GM23248 (cell line): ENCODE measurements at regions not wholly inside any gene's neighbourhood (a gene's known extent, or its start where the extent isn't known, plus 50 kb on each side); places are given as distances from the start of the nearest gene placed in this dataset.

ENCODE experiments used
- EZH2 ChIP-seq: fragments of 200-600 bp; sonication (generic); IDR thresholded peaks from 2 replicates; pipeline ENCODE4 v1.6.1; 2018; ENCODE audit warnings: antibody characterized with exemption, mild to moderate bottlenecking; ENCODE audit not compliant: insufficient read depth, poor library complexity, severe bottlenecking
- EZH2phosphoT487 ChIP-seq: fragments of 200-600 bp; sonication (generic); IDR thresholded peaks from 2 replicates; pipeline ENCODE4 v1.6.1; 2018; ENCODE audit warnings: antibody characterized with exemption, moderate library complexity, mild to moderate bottlenecking, low read depth; ENCODE audit not compliant: insufficient read depth

DNA sequence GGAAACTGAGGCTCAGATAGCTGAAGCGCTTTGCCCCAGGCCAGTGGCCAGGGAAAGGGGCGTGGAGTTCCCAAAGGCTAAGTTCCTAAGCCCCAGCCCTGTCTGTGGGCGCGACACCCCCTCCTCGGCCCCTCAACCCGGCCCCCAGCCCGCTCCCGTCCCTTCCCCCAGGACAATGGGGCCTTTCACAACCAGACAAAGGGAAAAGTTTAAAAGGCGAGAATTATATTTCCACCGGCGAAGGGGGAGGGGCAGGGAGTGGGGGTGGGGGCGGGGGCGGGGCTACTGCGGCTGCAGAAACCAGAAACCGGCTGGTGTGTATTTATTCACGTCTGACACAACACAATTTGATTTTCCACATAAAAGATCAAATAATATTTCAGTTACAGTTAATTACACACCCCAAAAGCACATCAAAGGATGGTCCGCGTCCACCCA, 192.1 kb downstream of the MN1 start:
- TF ChIP-seq EZH2phosphoT487 (no peak), EZH2 (no peak)
